ENCODE measurements at regions not wholly inside any gene's neighbourhood (a gene's known extent, or its start where the extent isn't known, plus 50 kb on each side); places are given as distances from the start of the nearest gene placed in this dataset.

DNA sequence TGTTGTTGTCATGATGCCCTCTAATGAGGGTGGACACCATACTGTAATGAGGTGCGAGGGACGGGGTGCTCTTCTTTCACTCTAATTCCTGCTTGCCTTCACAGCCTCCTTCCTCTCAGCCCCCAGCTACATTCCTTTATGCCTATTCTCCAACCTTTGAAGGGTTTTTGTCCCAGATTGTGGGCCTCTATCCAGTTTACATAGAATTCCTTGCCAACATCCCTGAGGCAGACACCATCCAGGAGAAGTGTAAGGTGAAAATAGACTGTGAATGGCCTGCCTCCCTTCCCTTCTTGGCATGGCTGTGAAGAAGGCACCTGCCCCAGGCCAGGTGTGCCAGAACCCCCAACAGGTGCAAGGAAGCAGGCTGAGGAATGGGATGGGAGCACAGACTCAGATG is 122.3 kb downstream of the CHST1 start:
- H3K4me3 ChIP-seq (ENCODE audit: low read length), result no peak overlapping the region
- no peak for TF ChIP-seq ZNF274 (IDR thresholded peaks at IDR 0.05; ENCODE audit: low read depth, low read length)

GRCh38 chr11:45541693-45542434 is 123.6 kb downstream of the CHST1 start:
- TF ChIP-seq ZNF274 (IDR thresholded peaks at IDR 0.05; ENCODE audit: low read depth, low read length), result no peak
- H3K4me3 ChIP-seq (ENCODE audit: low read length), result no peak overlapping the region

DNA sequence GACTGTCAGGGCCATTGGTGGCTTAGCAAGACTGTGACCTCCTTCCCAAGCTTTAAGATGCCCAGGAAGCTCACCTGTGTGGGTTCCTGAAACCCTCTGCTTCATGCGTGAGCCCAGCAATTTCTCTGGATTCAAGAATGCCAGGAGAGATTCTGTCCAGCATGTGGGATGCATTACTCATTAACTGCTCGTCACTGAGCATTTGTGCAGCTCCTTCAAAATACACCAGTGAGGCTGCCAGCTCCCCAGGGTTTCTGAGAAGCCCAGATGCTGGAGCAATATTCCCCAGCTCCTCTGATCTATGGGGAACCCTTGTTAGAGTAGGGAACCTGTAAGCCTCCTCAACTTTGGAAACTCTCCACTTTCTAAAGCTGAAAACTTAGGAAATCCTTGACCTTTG is 126.5 kb downstream of the CHST1 start:
- H3K4me3 ChIP-seq (ENCODE audit: low read length), result no peak overlapping the region
- TF ChIP-seq ZNF274 (IDR thresholded peaks at IDR 0.05; ENCODE audit: low read depth, low read length), result no peak

DNA sequence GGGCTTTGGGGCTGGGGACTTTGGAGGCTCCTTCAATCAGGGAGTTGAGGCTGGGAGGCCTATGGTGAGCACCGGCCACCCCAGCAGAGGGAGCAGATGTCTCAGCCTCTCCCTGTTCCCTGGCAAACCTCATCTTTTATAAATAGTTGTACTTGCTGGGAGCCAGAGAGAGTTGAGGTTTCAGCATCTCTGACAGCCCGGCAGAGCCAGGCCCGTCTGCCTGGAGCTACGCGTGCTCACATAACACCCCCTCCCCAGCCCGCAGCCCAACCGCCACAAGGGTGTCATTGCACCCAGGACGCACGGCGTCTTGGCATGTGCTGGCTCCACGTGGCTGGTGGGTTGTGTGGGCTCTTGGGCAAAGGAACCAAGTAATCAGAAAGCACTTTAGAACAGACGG is 127.1 kb downstream of the CHST1 start:
- no peak for TF ChIP-seq ZNF274 (IDR thresholded peaks at IDR 0.05; ENCODE audit: low read depth, low read length)
- no peak overlapping the region for H3K4me3 ChIP-seq (ENCODE audit: low read length)

GRCh38 chr11:45537614-45538013 is 127.8 kb downstream of the CHST1 start:
- H3K4me3 ChIP-seq (ENCODE audit: low read length), result no peak overlapping the region
- no peak for TF ChIP-seq ZNF274 (IDR thresholded peaks at IDR 0.05; ENCODE audit: low read depth, low read length)

GRCh38 chr11:45535033-45535432 is 130.4 kb downstream of the CHST1 start:
- no peak for TF ChIP-seq ZNF274 (IDR thresholded peaks at IDR 0.05; ENCODE audit: low read depth, low read length)

DNA sequence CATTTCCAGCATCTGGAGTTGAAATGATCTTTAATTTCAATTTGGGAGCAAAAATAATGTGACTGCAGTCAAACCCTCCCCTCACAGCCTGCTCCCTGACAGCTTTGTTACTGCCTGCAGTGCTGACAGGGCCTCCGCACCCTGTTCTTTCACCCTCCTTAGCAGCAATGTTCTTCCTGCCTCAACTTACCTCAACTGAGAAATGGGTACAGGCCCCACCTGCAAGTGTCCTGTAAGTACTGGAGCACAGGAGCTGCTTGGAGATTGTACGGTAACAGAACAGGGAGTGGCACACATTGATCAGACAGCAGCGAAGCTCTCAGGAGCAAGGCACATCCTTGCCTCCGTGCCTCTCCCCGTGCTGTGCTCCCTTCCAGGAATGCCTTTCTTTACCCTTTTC is 131.3 kb downstream of the CHST1 start:
- H3K4me3 ChIP-seq (ENCODE audit: low read length), result no peak overlapping the region
- TF ChIP-seq ZNF274 (IDR thresholded peaks at IDR 0.05; ENCODE audit: low read depth, low read length), result no peak

More at GRCh38 chr11:45535033-45535432, 130.4 kb downstream of the CHST1 start:
- no peak overlapping the region for H3K4me3 ChIP-seq (ENCODE audit: low read length)

DNA sequence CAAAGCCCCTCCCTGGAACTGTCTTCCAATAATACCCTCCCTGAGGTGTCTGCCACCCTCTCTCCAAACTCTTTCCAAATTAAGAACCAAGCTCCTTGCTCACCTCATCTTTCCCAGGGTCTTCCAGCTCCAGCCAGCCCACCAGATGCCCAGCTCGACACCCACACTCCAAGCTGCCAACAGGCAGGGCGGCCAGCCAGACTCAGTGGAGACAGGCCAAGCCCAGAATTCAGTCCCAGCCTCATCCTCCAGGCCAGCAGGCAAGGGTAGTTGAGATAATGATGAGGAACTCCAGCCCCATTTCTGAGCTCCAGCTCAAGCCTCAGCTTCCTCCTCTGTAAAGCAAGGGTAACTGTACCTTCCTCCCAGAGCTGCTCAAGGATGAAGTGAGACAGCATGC is 132.9 kb downstream of the CHST1 start:
- TF ChIP-seq ZNF274 (IDR thresholded peaks at IDR 0.05; ENCODE audit: low read depth, low read length), result no peak
- H3K4me3 ChIP-seq (ENCODE audit: low read length), result no peak overlapping the region

GRCh38 chr11:45530776-45531175 is 134.6 kb downstream of the CHST1 start:
- TF ChIP-seq ZNF274 (IDR thresholded peaks at IDR 0.05; ENCODE audit: low read depth, low read length), result no peak

GRCh38 chr11:45530111-45530510 is 135.3 kb downstream of the CHST1 start:
- H3K4me3 ChIP-seq (ENCODE audit: low read length), result no peak overlapping the region
- no peak for TF ChIP-seq ZNF274 (IDR thresholded peaks at IDR 0.05; ENCODE audit: low read depth, low read length)

More at GRCh38 chr11:45530776-45531175, 134.6 kb downstream of the CHST1 start:
- H3K4me3 ChIP-seq (ENCODE audit: low read length), result no peak overlapping the region

DNA sequence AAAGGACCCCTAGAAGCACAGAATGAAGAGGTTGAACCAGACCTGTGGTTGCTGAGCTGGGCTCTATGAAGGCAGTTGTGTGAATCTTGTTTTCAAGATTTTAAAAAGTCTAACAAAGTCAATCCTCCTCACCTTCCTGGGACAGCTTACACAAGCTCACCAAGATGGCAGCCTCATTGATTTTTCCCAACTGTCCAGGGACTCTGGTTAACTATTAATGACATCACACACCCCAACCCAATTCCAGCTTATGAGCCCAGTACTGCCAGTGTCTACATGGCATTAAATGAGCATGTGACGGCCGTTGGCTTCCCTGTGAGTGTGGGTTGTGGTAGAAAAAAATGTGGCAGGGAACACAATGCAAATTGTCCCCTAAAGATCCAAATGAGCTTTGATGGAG is 137.0 kb downstream of the CHST1 start:
- H3K4me3 ChIP-seq (ENCODE audit: low read length), result no peak overlapping the region
- TF ChIP-seq ZNF274 (IDR thresholded peaks at IDR 0.05; ENCODE audit: low read depth, low read length), result no peak

DNA sequence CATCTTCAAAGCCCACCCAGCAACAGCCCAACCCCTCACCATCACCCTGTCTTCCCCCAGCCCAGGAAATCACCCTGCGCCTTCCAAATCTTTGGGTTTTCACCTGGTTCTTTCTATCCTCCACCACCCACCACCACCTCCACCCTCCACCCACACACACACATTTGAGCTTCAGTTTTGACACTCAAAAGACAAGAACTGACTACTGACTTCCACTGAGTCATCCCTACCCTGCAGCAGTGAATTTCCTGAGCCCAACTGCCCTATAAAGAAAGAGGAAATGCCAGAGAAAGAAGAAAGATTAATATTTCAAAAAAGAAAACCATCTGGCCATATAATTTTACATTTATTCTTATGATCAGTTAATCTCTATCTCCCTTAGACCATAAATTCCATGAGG is 137.5 kb downstream of the CHST1 start:
- no peak for TF ChIP-seq ZNF274 (IDR thresholded peaks at IDR 0.05; ENCODE audit: low read depth, low read length)
- no peak overlapping the region for H3K4me3 ChIP-seq (ENCODE audit: low read length)

GRCh38 chr11:45525393-45525792 is 140.0 kb downstream of the CHST1 start:
- no peak for TF ChIP-seq ZNF274 (IDR thresholded peaks at IDR 0.05; ENCODE audit: low read depth, low read length)
- no peak overlapping the region for H3K4me3 ChIP-seq (ENCODE audit: low read length)

- no peak overlapping the region for H3K4me3 ChIP-seq (ENCODE audit: low read length)
These were observed 141.7 kb downstream of the CHST1 start for GRCh38 chr11:45523760-45524159.

DNA sequence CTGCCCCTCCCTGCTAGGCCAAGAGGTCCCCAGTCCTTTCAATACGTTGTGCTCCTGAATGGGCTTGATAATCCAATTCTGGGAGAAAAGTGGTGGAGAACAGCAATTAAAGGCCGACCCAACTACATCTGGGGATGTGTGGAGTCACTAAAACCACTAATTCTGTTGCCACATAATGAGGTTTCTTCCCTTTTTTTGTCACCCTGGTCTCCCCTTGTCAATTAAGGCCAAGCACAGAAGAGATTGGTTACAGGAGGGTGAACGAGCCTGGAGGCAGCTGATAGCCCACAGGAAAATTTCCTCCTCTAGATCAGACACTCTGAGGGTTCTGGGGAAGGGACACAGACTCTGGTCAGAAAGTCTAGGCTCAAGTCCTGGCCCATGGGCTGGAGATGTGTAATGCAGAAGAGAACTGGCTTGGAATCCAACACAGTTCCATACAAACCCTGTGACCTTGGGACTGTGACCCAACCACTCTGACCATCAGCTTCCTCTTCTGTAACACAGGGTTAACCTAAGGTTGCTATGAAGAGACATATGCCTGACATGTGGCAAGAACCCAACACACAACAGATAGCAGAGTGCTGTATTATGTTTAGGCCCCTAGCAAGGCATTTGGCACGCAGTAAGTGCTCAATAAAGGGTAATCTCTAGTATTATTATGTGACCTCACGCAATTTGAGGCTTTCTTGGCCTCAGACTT is 146.4 kb downstream of the CHST1 start:
- TF ChIP-seq ZNF274 (IDR thresholded peaks at IDR 0.05; ENCODE audit: low read depth, low read length), result no peak

More at GRCh38 chr11:45523760-45524159, 141.7 kb downstream of the CHST1 start:
- no peak for TF ChIP-seq ZNF274 (IDR thresholded peaks at IDR 0.05; ENCODE audit: low read depth, low read length)

More for the DNA sequence above, 146.4 kb downstream of the CHST1 start:
- H3K4me3 ChIP-seq (ENCODE audit: low read length), result no peak overlapping the region

Measured in GM08714 (cell line).